HG02588 (cell line): ENCODE measurements at regions not wholly inside any gene's neighbourhood (a gene's known extent, or its start where the extent isn't known, plus 50 kb on each side); places are given as distances from the start of the nearest gene placed in this dataset.
"Not testable (repeated sequence)": the region's sequence is repeated elsewhere in the genome, so short reads cannot be mapped to it uniquely, and the experiment has no call there.

Source experiments
- ATAC-seq: cut with Tn5 transposase; IDR thresholded peaks from one replicate; pipeline ENCODE4 v1.9.1; 2021; ENCODE audit warnings: mild to moderate bottlenecking, moderate library complexity; ENCODE audit not compliant: unreplicated experiment

DNA sequence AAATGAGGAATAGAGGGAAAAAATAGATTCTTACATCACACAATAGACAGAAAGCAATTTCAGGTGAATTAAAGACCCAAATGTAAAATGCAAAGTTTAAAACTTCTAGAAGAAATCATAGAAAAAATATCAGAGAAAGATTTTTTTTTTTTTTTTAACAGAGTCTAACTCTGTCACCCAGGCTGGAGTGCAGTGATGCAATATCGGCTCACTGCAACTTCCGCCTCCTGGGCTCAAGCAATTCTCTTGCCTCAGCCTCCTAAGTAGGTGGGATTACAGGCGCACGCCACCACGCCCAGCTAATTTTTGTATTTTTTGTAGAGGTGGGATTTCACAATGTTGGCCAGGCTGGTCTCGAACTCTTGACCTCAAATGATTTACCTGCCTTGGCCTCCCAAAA, 141.8 kb downstream of the COPRS start:
- not testable (repeated sequence) for ATAC-seq

GRCh38 chr17:31715446-31715845, 143.6 kb downstream of the COPRS start:
- no peak for ATAC-seq

- no peak for ATAC-seq
These were observed 154.6 kb downstream of the COPRS start for GRCh38 chr17:31704483-31704882.

GRCh38 chr17:31702041-31702440, 157.0 kb downstream of the COPRS start:
- ATAC-seq, result no peak

DNA sequence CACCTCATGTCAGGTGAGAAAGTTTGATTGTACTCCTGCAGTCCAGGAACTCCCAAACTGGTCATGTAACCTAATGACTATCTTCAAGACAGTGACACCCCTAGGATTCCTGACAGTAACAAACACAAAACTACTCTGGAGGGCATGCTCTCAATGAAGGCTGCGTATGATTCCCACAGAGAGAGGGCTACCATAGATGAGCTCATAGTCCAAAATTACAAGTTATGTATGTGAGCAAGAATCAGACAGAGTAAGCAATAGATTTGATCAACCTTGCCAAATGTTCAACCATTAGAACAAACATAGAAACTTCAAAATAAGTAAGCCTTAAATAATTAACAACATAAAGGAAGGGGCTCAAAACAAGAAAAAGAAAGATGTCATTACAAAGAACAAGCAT, 158.1 kb downstream of the COPRS start:
- no peak for ATAC-seq

- no peak for ATAC-seq
These were observed 159.2 kb downstream of the COPRS start for GRCh38 chr17:31699886-31700285.

GRCh38 chr17:31699281-31699680, 159.8 kb downstream of the COPRS start:
- ATAC-seq, result no peak

GRCh38 chr17:31698751-31699150, 160.3 kb downstream of the COPRS start:
- no peak for ATAC-seq

DNA sequence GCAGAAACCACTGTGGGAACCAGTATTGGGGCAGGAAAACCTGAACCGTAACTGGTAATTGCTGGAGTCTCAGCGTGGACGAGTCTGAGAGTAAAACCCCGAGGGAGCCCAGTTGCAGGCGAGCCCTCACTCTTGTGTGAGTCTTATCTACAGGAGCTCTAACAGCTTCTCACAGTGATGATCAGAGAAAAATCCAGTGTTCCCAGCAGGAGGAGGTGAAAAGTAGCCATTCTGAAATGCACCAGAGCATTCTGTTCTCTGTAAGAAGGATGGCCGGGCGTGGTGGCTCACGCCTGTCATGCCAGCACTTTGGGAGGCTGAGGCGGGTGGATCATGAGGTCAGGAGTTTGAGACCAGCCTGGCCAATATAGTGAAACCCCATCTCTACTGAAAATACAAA, 161.2 kb downstream of the COPRS start:
- no peak for ATAC-seq

DNA sequence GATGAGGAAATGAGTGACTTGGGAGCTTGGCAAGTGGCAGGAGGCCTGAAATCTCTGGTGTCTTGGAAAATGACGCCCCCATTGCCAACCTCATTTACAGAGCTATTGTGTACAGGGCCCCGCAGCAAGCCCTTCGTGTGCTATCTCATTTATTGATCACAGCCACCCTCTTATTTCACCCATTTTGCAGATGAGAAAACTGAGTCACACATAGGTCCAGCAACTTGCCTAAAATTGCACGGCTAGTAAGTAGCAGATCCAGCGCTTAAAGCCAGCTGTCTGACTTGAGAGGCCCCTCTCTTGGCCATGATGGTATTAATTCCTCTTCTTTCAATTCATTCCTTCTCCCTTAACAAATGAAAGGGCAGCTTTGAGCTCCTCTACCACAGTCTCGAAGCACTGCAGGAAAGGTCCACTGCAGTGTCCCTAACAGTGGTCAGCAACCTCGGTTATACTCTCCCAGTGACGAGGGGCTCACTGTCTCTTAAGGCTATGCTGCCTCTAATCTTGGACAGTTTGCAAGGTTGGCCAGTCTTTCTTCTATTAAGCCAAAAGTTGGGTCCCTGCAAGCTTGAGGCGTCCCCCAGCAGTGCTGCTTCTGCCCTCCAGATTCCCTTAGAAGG, 162.2 kb downstream of the COPRS start:
- ATAC-seq, result no peak

GRCh38 chr17:31696184-31696602, 162.9 kb downstream of the COPRS start:
- ATAC-seq, result no peak

GRCh38 chr17:31695456-31696090, 163.5 kb downstream of the COPRS start:
- ATAC-seq, result no peak

DNA sequence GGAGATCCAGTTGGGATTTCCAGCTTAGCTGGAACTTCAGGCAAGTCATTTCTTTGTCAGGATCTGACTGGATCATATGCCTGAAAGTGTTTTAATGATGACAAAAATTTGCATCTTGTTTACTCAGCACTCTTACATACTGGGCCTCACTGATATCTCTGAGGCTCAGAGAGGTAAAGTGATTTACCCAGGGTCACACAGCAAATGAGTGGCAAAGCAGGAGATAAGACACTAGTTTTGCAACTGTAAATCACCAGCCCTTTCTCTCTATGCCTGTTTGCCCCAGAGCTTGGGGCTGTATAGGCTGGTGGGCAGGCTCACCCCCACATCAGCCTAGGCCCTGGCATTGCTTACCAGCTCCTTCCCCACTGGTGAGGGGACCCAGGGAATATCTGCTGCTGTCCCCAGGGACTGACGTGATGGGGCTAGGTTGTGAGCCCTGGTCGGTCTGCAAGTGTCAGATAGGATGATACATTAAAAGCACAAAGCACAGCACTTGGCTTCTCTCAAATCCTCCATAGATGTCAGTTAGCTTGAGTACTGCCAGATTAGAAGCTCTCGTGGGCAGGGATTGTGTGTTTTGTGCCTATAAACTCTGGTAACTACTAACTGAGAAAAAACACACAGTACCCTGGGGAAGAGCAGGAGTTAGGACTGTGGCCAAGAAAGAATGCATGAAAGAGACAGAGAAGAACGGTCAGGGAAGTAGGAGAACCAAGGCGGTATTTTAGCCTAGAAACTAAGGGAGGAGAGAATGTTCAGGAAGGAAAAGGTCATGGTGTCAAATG, 165.4 kb downstream of the COPRS start:
- no peak for ATAC-seq

GRCh38 chr17:31692632-31693031, 166.4 kb downstream of the COPRS start:
- ATAC-seq, result no peak

- ATAC-seq, result no peak
These were observed 167.0 kb downstream of the COPRS start for GRCh38 chr17:31692027-31692426.

GRCh38 chr17:31691251-31691905, 167.7 kb downstream of the COPRS start:
- no peak for ATAC-seq

DNA sequence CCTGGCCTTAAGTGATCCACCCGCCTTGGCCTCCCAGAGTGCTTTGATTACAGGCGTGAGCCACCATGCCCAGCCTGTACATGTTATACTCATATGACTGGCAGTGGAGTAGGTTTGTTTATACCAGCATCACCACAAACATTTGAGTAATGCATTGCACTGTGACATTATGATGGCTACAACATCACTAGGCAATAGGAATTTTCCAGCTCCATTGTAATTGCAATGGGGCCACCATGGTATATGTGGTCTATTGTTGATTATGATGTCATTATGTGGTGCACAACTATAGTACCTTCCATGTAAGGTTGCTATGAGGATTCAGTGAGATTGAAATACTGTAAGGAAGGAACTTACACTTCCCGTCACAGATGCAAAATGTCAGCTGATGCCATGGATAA, 168.9 kb downstream of the COPRS start:
- no peak for ATAC-seq

DNA sequence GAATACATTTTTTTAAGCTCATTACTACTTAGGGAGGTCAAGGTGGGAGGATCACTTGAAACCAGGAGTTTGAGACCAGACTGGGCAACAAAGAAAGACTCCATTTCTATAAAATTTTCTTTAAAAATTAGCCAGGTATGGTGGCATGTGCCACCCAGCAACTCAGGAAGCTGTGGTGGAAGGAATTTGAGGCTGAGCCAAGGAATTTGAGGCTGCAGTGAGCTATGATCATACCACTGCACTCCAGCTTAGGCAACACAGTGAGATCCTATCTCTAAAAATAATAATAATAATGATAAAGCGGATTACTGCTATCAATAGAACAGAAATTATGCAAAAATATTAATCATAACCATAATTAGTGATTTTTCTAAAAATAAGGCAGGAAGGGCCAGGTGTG, 170.3 kb downstream of the COPRS start:
- no peak for ATAC-seq

DNA sequence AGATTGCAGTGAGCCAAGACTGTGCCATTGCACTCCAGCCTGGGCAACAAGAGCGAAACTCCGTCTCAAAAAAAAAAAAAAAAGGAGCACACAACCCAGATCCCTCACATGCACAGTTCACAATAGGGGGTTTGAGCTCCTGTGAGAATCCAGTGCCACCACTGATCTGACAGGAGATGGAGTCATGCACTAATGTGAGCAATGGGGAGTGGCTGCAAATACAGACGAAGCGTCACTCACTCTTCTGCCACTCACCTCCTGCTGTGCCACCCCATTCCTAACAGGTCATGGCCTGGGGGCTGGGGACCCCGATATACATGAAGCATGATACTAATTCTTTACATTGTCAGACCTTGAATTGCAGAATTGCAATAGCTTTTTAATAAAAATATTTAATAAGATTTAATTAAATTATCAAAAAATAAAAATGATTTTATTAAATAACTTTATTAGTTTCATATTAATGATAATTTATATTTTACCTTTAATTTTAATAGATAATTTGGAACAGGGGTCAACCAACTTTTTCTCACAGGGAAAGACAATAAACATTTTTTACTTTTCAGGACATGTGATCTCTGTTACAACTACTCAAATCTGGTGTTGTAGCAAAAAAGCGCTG, 171.4 kb downstream of the COPRS start:
- no peak for ATAC-seq

- ATAC-seq, result no peak
These were observed 172.5 kb downstream of the COPRS start for GRCh38 chr17:31686495-31686894.

DNA sequence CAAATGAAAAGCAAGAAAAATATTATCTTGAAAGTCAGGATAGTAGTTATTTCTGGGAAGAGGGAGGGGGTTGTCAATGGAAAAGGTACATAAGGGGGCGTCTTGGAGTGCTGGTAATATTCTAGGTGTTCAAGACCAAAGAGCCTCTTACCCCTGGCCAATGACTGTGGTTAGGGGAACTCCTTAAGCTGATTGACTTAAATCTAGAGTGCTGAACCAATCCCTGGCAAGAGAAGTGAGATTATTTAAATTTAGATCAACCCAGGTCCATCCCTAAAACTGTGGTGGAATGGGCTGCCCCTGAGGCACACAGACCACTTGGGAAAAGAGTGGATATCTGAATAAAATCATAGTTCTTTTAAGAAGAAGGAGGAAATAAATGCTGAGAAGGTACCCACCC, 174.1 kb downstream of the COPRS start:
- no peak for ATAC-seq
